ES-I3 (cell line): ENCODE measurements at regions not wholly inside any gene's neighbourhood (a gene's known extent, or its start where the extent isn't known, plus 50 kb on each side); places are given as distances from the start of the nearest gene placed in this dataset.

ENCODE experiments used
- H3K36me3 ChIP-seq: 2 replicates; pipeline ENCODE4 v1.6.1; 2013; ENCODE audit warnings: mild to moderate bottlenecking, low read length, control low read depth, moderate library complexity; ENCODE audit not compliant: insufficient read depth
- H3K4me1 ChIP-seq: 2 replicates; pipeline ENCODE4 v1.6.1; 2013; ENCODE audit warnings: mild to moderate bottlenecking, control low read depth, low read length; ENCODE audit not compliant: insufficient read depth
- H3K9ac ChIP-seq: 2 replicates; pipeline ENCODE4 v1.6.1; 2013; ENCODE audit warnings: low read depth, mild to moderate bottlenecking, low read length, moderate library complexity
- H3K9me3 ChIP-seq: 2 replicates; pipeline ENCODE4 v1.6.1; 2013; ENCODE audit warnings: mild to moderate bottlenecking, low read length, moderate library complexity; ENCODE audit not compliant: control insufficient read depth, insufficient read depth

GRCh38 chr13:85204668-85205344, 594.4 kb downstream of the SLITRK6 start:
- Histone ChIP-seq H3K4me1 (no peaks in the 10 kb centered on the region), H3K9ac (no peak overlapping the region), H3K9me3 (no peaks in the 10 kb centered on the region), H3K36me3 (no peaks in the 10 kb centered on the region)

DNA sequence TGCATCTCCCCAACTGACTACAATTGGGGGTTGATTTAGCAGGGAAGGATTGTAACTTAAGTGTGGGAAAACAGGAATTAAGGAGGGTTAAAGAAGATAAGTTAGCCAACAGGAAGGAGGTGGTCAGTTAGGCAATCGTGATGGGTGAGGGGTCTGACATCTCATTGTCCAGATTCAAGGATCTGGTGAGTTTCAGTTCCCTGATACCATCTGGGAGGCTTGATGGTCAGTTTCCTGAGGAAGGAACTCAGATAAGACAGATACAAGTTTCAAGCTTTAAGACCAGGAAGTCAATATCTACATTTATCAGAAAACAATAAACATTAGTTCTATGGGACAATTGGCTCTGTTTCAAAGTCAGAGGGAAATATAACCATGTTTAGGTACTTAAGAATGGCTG, 601.8 kb downstream of the SLITRK6 start:
- no peaks in the 10 kb centered on the region for H3K9me3 ChIP-seq
- no peaks in the 10 kb centered on the region for H3K4me1 ChIP-seq
- H3K9ac ChIP-seq, result no peak overlapping the region
- H3K36me3 ChIP-seq, result no peaks in the 10 kb centered on the region

- no peaks in the 10 kb centered on the region for H3K4me1 ChIP-seq
- no peaks in the 10 kb centered on the region for H3K36me3 ChIP-seq
- H3K9ac ChIP-seq, result no peak overlapping the region
- no peaks in the 10 kb centered on the region for H3K9me3 ChIP-seq
Measured at GRCh38 chr13:85194482-85194881, 604.7 kb downstream of the SLITRK6 start.

GRCh38 chr13:85191996-85192718, 607.1 kb downstream of the SLITRK6 start:
- no peak overlapping the region for H3K9ac ChIP-seq
- no peaks in the 10 kb centered on the region for H3K36me3 ChIP-seq
- no peaks in the 10 kb centered on the region for H3K4me1 ChIP-seq
- no peaks in the 10 kb centered on the region for H3K9me3 ChIP-seq

DNA sequence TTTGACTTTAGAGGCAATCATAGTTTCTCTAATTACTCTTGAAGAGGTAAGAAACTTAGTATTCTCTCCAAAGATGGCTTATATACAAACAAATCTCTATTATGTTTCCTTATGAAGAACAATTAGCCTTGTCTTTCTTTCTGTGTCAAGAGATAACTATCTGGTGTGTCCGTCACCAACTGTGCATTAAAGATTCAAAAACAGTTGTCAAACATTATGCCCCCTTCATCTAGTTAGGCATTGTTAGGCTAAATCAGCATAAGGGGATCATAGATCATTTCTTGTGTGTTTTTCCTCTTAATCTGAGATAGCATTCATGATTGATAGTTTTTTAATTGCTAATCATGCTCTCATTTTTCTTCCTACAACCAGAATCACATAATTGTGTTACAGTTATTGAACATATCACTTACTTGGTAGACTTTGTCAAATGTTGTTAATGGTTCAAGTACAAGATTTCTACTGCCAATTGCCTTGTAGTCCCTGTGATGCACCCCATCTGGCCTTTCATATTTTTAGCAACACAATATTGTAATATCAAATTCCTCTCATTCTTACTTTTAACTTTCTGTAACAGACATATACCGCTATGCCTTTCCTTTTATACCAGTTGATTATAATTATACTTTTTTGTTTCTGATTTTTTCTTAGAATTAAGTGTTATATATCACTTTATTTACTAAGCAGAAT, 612.7 kb downstream of the SLITRK6 start:
- no peaks in the 10 kb centered on the region for H3K36me3 ChIP-seq
- no peaks in the 10 kb centered on the region; the same call in 1 of the 2 replicates for H3K9me3 ChIP-seq
- no peak overlapping the region for H3K9ac ChIP-seq
- H3K4me1 ChIP-seq, result no peaks in the 10 kb centered on the region

DNA sequence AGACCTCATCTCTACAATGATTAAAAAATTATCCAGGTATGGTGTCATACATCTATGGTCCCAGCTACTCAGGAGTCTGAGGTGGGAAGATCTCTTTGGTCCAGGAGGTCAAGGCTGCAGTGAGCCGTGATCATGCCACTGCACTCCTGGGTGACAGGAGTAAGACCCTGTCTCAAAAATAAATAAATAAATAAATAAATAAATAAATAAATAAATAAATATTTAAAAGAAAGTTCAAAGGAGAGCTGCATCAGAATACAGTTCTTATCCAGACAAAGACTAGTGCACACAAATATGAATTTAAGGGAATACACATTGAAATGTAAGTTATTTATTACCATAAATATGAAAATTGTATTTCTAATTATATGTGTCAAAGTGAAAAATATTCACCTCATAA, 624.9 kb downstream of the SLITRK6 start:
- no peak overlapping the region for H3K9ac ChIP-seq
- H3K36me3 ChIP-seq, result no peaks in the 10 kb centered on the region
- no peaks in the 10 kb centered on the region for H3K9me3 ChIP-seq
- no peaks in the 10 kb centered on the region for H3K4me1 ChIP-seq

GRCh38 chr13:85170372-85170771, 628.8 kb downstream of the SLITRK6 start:
- Histone ChIP-seq H3K4me1 (no peaks in the 10 kb centered on the region), H3K9ac (no peak overlapping the region), H3K36me3 (no peaks in the 10 kb centered on the region), H3K9me3 (no peaks in the 10 kb centered on the region)

- Histone ChIP-seq H3K4me1 (no peaks in the 10 kb centered on the region), H3K9ac (no peak overlapping the region), H3K9me3 (peaks cover 4% of the 10 kb centered on the region), H3K36me3 (no peaks in the 10 kb centered on the region)
Measured at GRCh38 chr13:85166891-85167290, 632.3 kb downstream of the SLITRK6 start.

DNA sequence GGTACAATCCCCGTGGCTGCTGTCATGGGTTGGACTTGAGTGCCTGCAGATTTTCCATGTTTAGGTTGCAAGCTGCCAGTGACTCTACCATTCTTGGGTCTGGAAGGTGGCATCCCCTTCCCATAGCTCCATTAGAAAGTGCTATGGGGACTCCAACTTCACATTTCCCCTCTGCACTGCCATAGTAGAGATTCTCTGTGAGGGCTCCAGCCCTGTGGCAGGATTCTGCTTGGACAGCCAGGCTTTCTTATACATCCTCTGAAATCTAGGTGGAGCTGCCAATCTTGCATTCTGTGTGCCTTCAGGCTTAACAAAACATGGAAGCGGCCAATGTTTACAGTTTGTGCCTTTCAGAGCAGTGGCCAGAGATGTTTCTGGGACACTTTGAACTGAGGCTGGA, 636.2 kb downstream of the SLITRK6 start:
- H3K9ac ChIP-seq, result no peak overlapping the region
- no peaks in the 10 kb centered on the region for H3K36me3 ChIP-seq
- H3K4me1 ChIP-seq, result no peaks in the 10 kb centered on the region
- peaks cover 4% of the 10 kb centered on the region for H3K9me3 ChIP-seq

DNA sequence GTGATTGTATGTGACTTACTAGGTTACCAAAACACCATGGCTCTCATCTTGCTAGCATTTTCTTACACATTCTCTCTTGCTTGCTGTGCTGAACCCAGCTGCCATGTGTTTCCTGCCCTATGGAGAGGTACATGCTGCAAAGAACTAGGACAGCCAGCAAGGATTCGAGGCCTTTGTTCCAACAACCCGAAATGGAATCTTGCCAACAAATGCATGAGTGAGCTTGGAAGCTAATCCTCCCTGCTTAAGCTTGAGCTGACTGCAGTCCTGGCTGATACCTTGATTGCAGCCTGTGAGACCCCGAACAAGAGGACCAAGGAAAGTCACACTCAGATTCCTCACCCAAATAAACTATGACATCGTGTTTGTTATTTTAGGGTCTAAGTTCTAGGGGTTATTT, 651.2 kb downstream of the SLITRK6 start:
- Histone ChIP-seq H3K9ac (no peak overlapping the region), H3K4me1 (no peaks in the 10 kb centered on the region), H3K36me3 (no peaks in the 10 kb centered on the region), H3K9me3 (no peaks in the 10 kb centered on the region)

- Histone ChIP-seq H3K4me1 (peaks cover 13% of the 10 kb centered on the region), H3K9me3 (no peaks in the 10 kb centered on the region), H3K36me3 (no peaks in the 10 kb centered on the region), H3K9ac (no peak overlapping the region)
Measured at GRCh38 chr13:85142351-85142927, 656.8 kb downstream of the SLITRK6 start.

- Histone ChIP-seq H3K9me3 (no peaks in the 10 kb centered on the region), H3K4me1 (peaks cover 13% of the 10 kb centered on the region), H3K36me3 (no peaks in the 10 kb centered on the region), H3K9ac (no peak overlapping the region)
Measured at GRCh38 chr13:85141401-85141800, 657.8 kb downstream of the SLITRK6 start.

DNA sequence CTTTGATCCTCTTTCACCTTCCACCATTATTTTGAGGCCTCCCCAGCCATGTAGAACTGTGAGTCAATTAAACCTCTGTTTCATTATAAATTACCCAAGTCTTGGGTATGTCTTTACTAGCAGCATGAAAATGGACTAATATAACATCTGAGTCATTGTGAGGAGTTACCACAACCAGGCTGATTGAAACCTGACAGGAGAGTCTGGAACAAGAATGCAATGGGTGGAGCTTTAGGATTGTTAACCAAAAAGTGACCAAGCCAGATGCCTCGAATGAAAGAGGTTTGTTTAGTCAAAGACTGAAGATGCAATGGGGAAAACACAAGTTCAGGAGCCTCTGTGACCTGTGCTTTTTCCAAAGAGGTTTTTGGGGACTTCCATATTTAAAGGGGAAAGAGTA, 659.0 kb downstream of the SLITRK6 start:
- H3K36me3 ChIP-seq, result no peaks in the 10 kb centered on the region
- H3K9me3 ChIP-seq, result no peaks in the 10 kb centered on the region
- no peak overlapping the region for H3K9ac ChIP-seq
- H3K4me1 ChIP-seq, result peaks cover 13% of the 10 kb centered on the region

GRCh38 chr13:85137516-85137915, 661.7 kb downstream of the SLITRK6 start:
- H3K9me3 ChIP-seq, result no peaks in the 10 kb centered on the region; the same call in 1 of the 2 replicates

More at GRCh38 chr13:85137516-85137915, 661.7 kb downstream of the SLITRK6 start:
- H3K4me1 ChIP-seq, result peaks cover 13% of the 10 kb centered on the region
- H3K9ac ChIP-seq, result no peak overlapping the region
- H3K36me3 ChIP-seq, result no peaks in the 10 kb centered on the region
